ENCODE measurements at regions not wholly inside any gene's neighbourhood (a gene's known extent, or its start where the extent isn't known, plus 50 kb on each side); places are given as distances from the start of the nearest gene placed in this dataset.

DNA sequence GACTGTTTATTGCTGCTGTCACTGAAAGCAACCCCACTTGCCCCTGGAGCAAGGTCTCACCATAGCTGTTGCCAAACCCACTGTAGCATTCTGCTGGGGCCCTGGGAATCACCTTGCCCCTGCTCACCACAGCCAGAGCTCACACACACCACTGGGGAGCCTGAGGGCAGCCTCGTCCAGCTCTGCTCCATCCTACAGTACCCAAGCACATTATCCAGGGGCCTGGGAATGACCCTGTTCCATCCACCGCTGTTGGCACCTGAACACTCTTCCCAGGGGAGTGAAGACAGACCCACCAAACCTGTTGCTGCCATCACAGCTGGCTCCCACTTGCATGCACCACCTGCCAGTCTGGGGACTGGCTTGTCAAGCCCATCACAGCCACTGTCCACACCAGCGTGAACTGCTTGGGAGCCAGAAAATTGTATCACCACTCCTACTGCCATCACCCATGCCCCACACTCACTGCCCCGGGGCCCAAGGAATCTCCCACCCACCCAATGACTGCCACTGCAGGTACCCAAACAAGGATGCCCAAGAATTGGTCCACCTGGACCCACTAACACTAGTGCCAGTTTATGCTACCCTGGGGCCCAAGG lies 811.3 kb downstream of the KLHL13 start:
- TF ChIP-seq, protein P1, sequence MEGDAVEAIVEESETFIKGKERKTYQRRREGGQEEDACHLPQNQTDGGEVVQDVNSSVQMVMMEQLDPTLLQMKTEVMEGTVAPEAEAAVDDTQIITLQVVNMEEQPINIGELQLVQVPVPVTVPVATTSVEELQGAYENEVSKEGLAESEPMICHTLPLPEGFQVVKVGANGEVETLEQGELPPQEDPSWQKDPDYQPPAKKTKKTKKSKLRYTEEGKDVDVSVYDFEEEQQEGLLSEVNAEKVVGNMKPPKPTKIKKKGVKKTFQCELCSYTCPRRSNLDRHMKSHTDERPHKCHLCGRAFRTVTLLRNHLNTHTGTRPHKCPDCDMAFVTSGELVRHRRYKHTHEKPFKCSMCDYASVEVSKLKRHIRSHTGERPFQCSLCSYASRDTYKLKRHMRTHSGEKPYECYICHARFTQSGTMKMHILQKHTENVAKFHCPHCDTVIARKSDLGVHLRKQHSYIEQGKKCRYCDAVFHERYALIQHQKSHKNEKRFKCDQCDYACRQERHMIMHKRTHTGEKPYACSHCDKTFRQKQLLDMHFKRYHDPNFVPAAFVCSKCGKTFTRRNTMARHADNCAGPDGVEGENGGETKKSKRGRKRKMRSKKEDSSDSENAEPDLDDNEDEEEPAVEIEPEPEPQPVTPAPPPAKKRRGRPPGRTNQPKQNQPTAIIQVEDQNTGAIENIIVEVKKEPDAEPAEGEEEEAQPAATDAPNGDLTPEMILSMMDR (IDR thresholded peaks at IDR 0.05), result no peak
- TF ChIP-seq POLR2A (IDR thresholded peaks at IDR 0.05), result no peak
- no peak for TF ChIP-seq POLR2AphosphoS5 (IDR thresholded peaks at IDR 0.05; ENCODE audit: insufficient read depth in 1 of 2, low read depth in 1 of 2)

Measured in vagina (tissue), 2 donors.